ENCODE measurements at regions not wholly inside any gene's neighbourhood (a gene's known extent, or its start where the extent isn't known, plus 50 kb on each side); places are given as distances from the start of the nearest gene placed in this dataset.

DNA sequence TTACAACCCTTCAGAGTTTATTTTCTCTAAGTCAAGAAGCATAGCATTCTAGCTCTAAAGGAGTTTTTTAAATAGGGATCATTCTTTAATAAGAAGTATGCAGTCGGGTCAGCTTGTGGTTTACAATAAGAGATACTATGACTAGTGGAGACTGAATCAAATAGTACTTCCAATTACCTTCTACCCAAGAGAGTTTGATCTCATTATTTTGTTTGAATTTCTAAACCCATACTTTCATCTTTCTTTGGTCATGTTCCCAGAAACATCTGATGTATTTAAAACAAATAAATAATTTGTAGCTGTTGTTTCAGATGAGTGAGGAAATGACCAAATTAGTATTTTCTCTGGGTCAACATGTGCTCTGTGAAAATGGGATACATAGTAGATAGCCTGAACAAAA, 160.2 kb upstream of the CDH6 start:
- no peak overlapping the region for H3K4me2 ChIP-seq
- H3K4me1 ChIP-seq (ENCODE audit: control insufficient read depth in 1 of 2, insufficient read depth in 2 of 2, low read depth in 1 of 2, low read length in 1 of 2) = no peaks in the 10 kb centered on the region; a peak in 1 of 4 replicates
- no peak overlapping the region for H3K9ac ChIP-seq
- H3K27me3 ChIP-seq (ENCODE audit: insufficient read depth) = no peaks in the 10 kb centered on the region
- H3K79me2 ChIP-seq (ENCODE audit: insufficient read depth) = no peaks in the 10 kb centered on the region
- no peaks in the 10 kb centered on the region for H3F3A ChIP-seq (replicated peaks; ENCODE audit: insufficient read depth)
- no peaks in the 10 kb centered on the region for H4K20me1 ChIP-seq (ENCODE audit: insufficient read depth)
- H2AFZ ChIP-seq (ENCODE audit: low read depth) = no peak overlapping the region
- DNase-seq = no peak
- CTCF ChIA-PET = no interaction called here
- no peaks in the 10 kb centered on the region for H3K9me2 ChIP-seq
- TF ChIP-seq FOXJ3 (CRISPR knock-in tag; IDR thresholded peaks at IDR 0.05) = no peak
- no peak for TF ChIP-seq ELF1 (IDR thresholded peaks at IDR 0.05)
- no peak for TF ChIP-seq EZH2phosphoT487 (IDR thresholded peaks at IDR 0.05; ENCODE audit: borderline replicate concordance, low read depth)
- no peak for TF ChIP-seq POLR2AphosphoS5 (IDR thresholded peaks at IDR 0.05; ENCODE audit: low read depth, low read length)
- TF ChIP-seq RCOR1 (IDR thresholded peaks at IDR 0.05; ENCODE audit: low read length) = no peak
- TF ChIP-seq GABPA (IDR thresholded peaks at IDR 0.05; ENCODE audit: low read depth) = no peak
- no peak for TF ChIP-seq PBX3 (IDR thresholded peaks at IDR 0.05)
- TF ChIP-seq SMC3 (IDR thresholded peaks at IDR 0.05; ENCODE audit: low read depth, low read length) = no peak
- TF ChIP-seq JUND (IDR thresholded peaks at IDR 0.05) = no peak
- TF ChIP-seq, protein P1, sequence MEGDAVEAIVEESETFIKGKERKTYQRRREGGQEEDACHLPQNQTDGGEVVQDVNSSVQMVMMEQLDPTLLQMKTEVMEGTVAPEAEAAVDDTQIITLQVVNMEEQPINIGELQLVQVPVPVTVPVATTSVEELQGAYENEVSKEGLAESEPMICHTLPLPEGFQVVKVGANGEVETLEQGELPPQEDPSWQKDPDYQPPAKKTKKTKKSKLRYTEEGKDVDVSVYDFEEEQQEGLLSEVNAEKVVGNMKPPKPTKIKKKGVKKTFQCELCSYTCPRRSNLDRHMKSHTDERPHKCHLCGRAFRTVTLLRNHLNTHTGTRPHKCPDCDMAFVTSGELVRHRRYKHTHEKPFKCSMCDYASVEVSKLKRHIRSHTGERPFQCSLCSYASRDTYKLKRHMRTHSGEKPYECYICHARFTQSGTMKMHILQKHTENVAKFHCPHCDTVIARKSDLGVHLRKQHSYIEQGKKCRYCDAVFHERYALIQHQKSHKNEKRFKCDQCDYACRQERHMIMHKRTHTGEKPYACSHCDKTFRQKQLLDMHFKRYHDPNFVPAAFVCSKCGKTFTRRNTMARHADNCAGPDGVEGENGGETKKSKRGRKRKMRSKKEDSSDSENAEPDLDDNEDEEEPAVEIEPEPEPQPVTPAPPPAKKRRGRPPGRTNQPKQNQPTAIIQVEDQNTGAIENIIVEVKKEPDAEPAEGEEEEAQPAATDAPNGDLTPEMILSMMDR (IDR thresholded peaks at IDR 0.05) = no peak
- no peak for TF ChIP-seq YY1 (IDR thresholded peaks at IDR 0.05; ENCODE audit: low read depth)
- no peak for TF ChIP-seq ZBTB33 (IDR thresholded peaks at IDR 0.05; ENCODE audit: borderline replicate concordance, low read depth)
- no peak for TF ChIP-seq TAF1 (IDR thresholded peaks at IDR 0.05; ENCODE audit: borderline replicate concordance, low read depth, low read length)
- no peak for TF ChIP-seq FOSL2 (IDR thresholded peaks at IDR 0.05; ENCODE audit: borderline replicate concordance, low read depth)
- TF ChIP-seq USF1 (IDR thresholded peaks at IDR 0.05; ENCODE audit: borderline replicate concordance, low read depth) = no peak
- WGBS (ENCODE audit: low lambda C conversion rate) = 0% methylated on average over 1 of the region's 1 CpG
- H3K4me3 ChIP-seq (ENCODE audit: low read depth in 2 of 2, low read length in 1 of 2) = no peak overlapping the region
- H3K36me3 ChIP-seq (replicated peaks in 1 of 2; ENCODE audit: control insufficient read depth in 1 of 2, insufficient read depth in 2 of 2, low read length in 1 of 2) = no peaks in the 10 kb centered on the region
- POLR2A ChIA-PET = no interaction called here
- H3K27ac ChIP-seq (ENCODE audit: low read depth in 2 of 2, low read length in 1 of 2) = no peak overlapping the region
- no peaks in the 10 kb centered on the region for H3K9me3 ChIP-seq

Data from SK-N-SH (cell line).